A549 (cell line): ENCODE measurements at regions not wholly inside any gene's neighbourhood (a gene's known extent, or its start where the extent isn't known, plus 50 kb on each side); places are given as distances from the start of the nearest gene placed in this dataset.
"Not testable (repeated sequence)": the region's sequence is repeated elsewhere in the genome, so short reads cannot be mapped to it uniquely, and the experiment has no call there.

Experiments used
- ATAC-seq, 2 experiments: fragments of 200-7000 bp in 1 of 2; fragments of >200 bp in 1 of 2; cut with Nextera tagmentation in 1 of 2; cut with Tn5 transposase in 1 of 2; 3 replicates each; pipeline versions ENCODE4 v1.8.0 to v1.9.1; 2018 to 2020; ENCODE audit warnings: mild to moderate bottlenecking in 1 of 2, moderate library complexity in 1 of 2
- CTCF ChIA-PET: fragments of 300-600 bp; sonication (Branson Sonifier 250); formaldehyde crosslinking; extraction: SDS; loops from one replicate; lab custom pipeline; 2021; ENCODE audit warnings: antibody characterized with exemption, inconsistent platforms; lab: Yijun Ruan, JAX
- POLR2A ChIA-PET: fragments of 350-600 bp; formaldehyde crosslinking; extraction: SDS; loops from one replicate; lab custom pipeline; 2021; ENCODE audit warnings: antibody characterized with exemption, inconsistent platforms; lab: Yijun Ruan, JAX
- DNase-seq, 2 experiments: peaks; one replicate each; pipeline versions ENCODE4 v3.0.0 to v3.0.0-alpha.2; 2011 to 2016; ENCODE audit warnings: low read depth in 1 of 2, low spot score in 1 of 2
- FAIRE-seq: peaks from 2 replicates; lab custom pipeline; 2011; peaks lifted over from hg19 to GRCh38; lab: Jason Lieb, UNC
- H3K27ac ChIP-seq, 2 experiments: fragments of >200 bp; sonication (Bioruptor Twin); formaldehyde crosslinking; 3 replicates each; pipeline ENCODE4 v1.5.1; 2016 to 2017
- H3K4me1 ChIP-seq: fragments of >200 bp; sonication (Bioruptor Twin); formaldehyde crosslinking; 3 replicates; pipeline ENCODE4 v1.6.1; 2016
- H3K4me2 ChIP-seq: fragments of >200 bp; sonication (Bioruptor Twin); formaldehyde crosslinking; 3 replicates; pipeline ENCODE4 v1.6.1; 2016
- H3K4me3 ChIP-seq: fragments of >200 bp; sonication (Bioruptor Twin); formaldehyde crosslinking; 3 replicates; pipeline ENCODE4 v1.5.1; 2016
- H3K9me3 ChIP-seq: fragments of >200 bp; sonication (Bioruptor Twin); formaldehyde crosslinking; 3 replicates; pipeline ENCODE4 v1.6.1; 2016
- CBX8 ChIP-seq: fragments of 200-600 bp; sonication (generic); IDR thresholded peaks from 2 replicates; pipeline ENCODE4 v1.6.1; 2016
- CHD2 ChIP-seq: fragments of 150-350 bp; IDR thresholded peaks from 2 replicates; pipeline ENCODE4 v1.6.1; 2014; ENCODE audit warnings: low read length; ENCODE audit not compliant: partially characterized antibody
- CHD4 ChIP-seq: fragments of 200-600 bp; sonication (generic); IDR thresholded peaks from 2 replicates; pipeline ENCODE4 v1.6.1; 2016; ENCODE audit warnings: antibody characterized with exemption, mild to moderate bottlenecking, borderline replicate concordance
- ESRRA ChIP-seq: fragments of 150-350 bp; IDR thresholded peaks from 2 replicates; pipeline ENCODE4 v1.6.1; 2014; ENCODE audit warnings: mild to moderate bottlenecking, low read length, borderline replicate concordance
- FOSL2 ChIP-seq, 2 experiments: fragments of 450-650 bp in 1 of 2; fragments of >200 bp in 1 of 2; sonication (Bioruptor Twin) in 1 of 2; formaldehyde crosslinking; IDR thresholded peaks; 2 replicates each; pipeline versions ENCODE4 v1.5.0 to v1.6.1; 2016 to 2020; ENCODE audit warnings: mild to moderate bottlenecking in 1 of 2, moderate library complexity in 1 of 2
- HOXA7 ChIP-seq: fragments of 250-450 bp; sonication (Bioruptor Pico); IDR thresholded peaks from 2 replicates; pipeline ENCODE4 v1.5.0; 2020; ENCODE audit warnings: mild to moderate bottlenecking, moderate library complexity
- HOXB5 ChIP-seq: fragments of 250-450 bp; sonication (Bioruptor Pico); IDR thresholded peaks from 2 replicates; pipeline ENCODE4 v1.5.0; 2020; ENCODE audit warnings: mild to moderate bottlenecking, moderate library complexity
- KDM1A ChIP-seq: fragments of 200-600 bp; sonication (generic); IDR thresholded peaks from 2 replicates; pipeline ENCODE4 v1.6.1; 2016; ENCODE audit warnings: low read depth, mild to moderate bottlenecking
- NPAS2 ChIP-seq: fragments of 250-450 bp; sonication (Bioruptor Pico); IDR thresholded peaks from 2 replicates; pipeline ENCODE4 v1.8.0; 2022; ENCODE audit warnings: mild to moderate bottlenecking, moderate library complexity, borderline replicate concordance
- RNF2 ChIP-seq: fragments of 200-600 bp; sonication (generic); IDR thresholded peaks from 2 replicates; pipeline ENCODE4 v1.6.1; 2016; ENCODE audit warnings: low read depth, mild to moderate bottlenecking, antibody characterized with exemption, moderate library complexity, borderline replicate concordance
- SMC3 ChIP-seq: fragments of >200 bp; sonication (Bioruptor Twin); formaldehyde crosslinking; IDR thresholded peaks from 3 replicates; pipeline ENCODE4 v1.6.1; 2018; ENCODE audit warnings: inconsistent platforms
- SREBF2 ChIP-seq: fragments of 450-650 bp; IDR thresholded peaks from 2 replicates; pipeline ENCODE4 v1.6.1; 2014; ENCODE audit warnings: mild to moderate bottlenecking, moderate library complexity
- WGBS: methylation state at CpG from one replicate; pipeline ENCODE4 v1.1.6; 2017; ENCODE audit errors: missing lambda C conversion rate; 5-methylcytosine and 5-hydroxymethylcytosine counted together
- TF ChIP-seq, protein P1 (sequence below): fragments of 200-600 bp; sonication (generic); IDR thresholded peaks from 2 replicates; pipeline ENCODE4 v1.6.1; 2016; ENCODE audit warnings: antibody characterized with exemption, mild to moderate bottlenecking, moderate library complexity
- TF ChIP-seq, protein P2 (sequence below): fragments of 450-650 bp; IDR thresholded peaks from 2 replicates; pipeline ENCODE4 v1.6.1; 2014; ENCODE audit warnings: antibody characterized with exemption
- TF ChIP-seq, protein P3 (sequence below): IDR thresholded peaks from 2 replicates; pipeline ENCODE4 v1.6.1; 2012; ENCODE audit warnings: low read depth, borderline replicate concordance
- TF ChIP-seq, protein P4 (sequence below): fragments of 250-450 bp; sonication (Bioruptor Pico); IDR thresholded peaks from 2 replicates; pipeline ENCODE4 v1.5.0; 2020; ENCODE audit warnings: low read depth, mild to moderate bottlenecking, moderate library complexity

DNA sequence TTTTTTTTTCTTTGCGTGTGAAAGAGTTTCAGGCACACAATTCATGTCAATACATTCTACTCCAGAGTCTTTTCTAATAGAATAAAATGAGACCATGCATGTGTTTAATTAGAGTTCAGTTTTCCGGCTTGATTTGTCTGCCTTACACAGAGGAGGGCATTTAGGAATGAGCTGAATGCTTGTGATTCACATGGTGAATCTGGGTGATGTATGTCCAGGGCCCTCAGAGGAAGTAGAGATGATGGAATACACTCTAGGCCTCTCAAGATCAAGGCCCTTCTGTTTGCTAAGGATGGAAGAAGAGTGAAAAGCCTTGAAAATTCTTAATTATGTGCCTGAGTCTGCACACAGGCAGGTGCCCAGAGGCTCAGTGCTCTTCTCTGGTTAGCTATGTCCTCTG lies 71.0 kb upstream of the CYRIA start:
- ChIA-PET POLR2A (no interaction called here), CTCF (interaction anchor here (3.7 kb wide), 1 partner anchor 21 kb away, joined by 15 read pairs; no protein-coding TSS in a partner anchor)
- H3K9me3 ChIP-seq: no peaks in the 10 kb centered on the region
- no peak for DNase-seq
- H3K4me1 ChIP-seq: no peaks in the 10 kb centered on the region
- H3K4me2 ChIP-seq: no peak overlapping the region
- no peak for ATAC-seq
- WGBS: 51% methylated on average over 2 of the region's 2 CpGs
- H3K27ac ChIP-seq: no peak overlapping the region
- H3K4me3 ChIP-seq: no peak overlapping the region
- no peak for FAIRE-seq
- no peak for TF ChIP-seq SREBF2
- TF ChIP-seq, all 56 proteins: peak for 0

DNA sequence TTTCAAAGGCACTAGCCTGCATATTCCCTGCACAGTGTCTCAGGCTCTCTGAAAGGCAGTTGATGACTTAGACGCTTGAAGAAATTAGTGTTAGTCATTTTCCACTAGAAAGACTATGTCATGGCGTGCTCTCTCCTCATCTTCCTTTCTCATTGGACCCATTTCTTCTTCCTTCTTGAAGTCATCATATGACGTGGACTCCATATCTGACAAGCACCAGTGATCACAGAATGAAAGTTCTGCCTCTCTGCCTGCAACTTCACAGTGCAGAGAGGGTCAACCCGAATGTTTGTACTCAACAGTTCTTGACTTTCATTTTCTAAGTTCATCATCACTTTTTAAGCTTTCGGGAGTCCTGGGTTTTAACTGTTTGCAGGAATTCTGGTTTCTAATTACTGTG lies 63.7 kb upstream of the CYRIA start:
- TF ChIP-seq HOXB5 (no peak), SMC3 (no peak), FOSL2 (IDR thresholded peaks at IDR 0.05) (no peak), FOSL2 (CRISPR knock-in tag; IDR thresholded peaks at IDR 0.05) (no peak), CHD2 (no peak), CHD4 (no peak), ESRRA (no peak), HOXA7 (CRISPR knock-in tag) (no peak), RNF2 (no peak)
- TF ChIP-seq, protein P1, sequence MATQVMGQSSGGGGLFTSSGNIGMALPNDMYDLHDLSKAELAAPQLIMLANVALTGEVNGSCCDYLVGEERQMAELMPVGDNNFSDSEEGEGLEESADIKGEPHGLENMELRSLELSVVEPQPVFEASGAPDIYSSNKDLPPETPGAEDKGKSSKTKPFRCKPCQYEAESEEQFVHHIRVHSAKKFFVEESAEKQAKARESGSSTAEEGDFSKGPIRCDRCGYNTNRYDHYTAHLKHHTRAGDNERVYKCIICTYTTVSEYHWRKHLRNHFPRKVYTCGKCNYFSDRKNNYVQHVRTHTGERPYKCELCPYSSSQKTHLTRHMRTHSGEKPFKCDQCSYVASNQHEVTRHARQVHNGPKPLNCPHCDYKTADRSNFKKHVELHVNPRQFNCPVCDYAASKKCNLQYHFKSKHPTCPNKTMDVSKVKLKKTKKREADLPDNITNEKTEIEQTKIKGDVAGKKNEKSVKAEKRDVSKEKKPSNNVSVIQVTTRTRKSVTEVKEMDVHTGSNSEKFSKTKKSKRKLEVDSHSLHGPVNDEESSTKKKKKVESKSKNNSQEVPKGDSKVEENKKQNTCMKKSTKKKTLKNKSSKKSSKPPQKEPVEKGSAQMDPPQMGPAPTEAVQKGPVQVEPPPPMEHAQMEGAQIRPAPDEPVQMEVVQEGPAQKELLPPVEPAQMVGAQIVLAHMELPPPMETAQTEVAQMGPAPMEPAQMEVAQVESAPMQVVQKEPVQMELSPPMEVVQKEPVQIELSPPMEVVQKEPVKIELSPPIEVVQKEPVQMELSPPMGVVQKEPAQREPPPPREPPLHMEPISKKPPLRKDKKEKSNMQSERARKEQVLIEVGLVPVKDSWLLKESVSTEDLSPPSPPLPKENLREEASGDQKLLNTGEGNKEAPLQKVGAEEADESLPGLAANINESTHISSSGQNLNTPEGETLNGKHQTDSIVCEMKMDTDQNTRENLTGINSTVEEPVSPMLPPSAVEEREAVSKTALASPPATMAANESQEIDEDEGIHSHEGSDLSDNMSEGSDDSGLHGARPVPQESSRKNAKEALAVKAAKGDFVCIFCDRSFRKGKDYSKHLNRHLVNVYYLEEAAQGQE: no peak
- TF ChIP-seq, protein P2, sequence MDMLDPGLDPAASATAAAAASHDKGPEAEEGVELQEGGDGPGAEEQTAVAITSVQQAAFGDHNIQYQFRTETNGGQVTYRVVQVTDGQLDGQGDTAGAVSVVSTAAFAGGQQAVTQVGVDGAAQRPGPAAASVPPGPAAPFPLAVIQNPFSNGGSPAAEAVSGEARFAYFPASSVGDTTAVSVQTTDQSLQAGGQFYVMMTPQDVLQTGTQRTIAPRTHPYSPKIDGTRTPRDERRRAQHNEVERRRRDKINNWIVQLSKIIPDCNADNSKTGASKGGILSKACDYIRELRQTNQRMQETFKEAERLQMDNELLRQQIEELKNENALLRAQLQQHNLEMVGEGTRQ: no peak
- TF ChIP-seq, protein P3, sequence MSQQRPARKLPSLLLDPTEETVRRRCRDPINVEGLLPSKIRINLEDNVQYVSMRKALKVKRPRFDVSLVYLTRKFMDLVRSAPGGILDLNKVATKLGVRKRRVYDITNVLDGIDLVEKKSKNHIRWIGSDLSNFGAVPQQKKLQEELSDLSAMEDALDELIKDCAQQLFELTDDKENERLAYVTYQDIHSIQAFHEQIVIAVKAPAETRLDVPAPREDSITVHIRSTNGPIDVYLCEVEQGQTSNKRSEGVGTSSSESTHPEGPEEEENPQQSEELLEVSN: no peak
- no peak overlapping the region for H3K4me2 ChIP-seq
- 4% methylated on average over 5 of the region's 5 CpGs for WGBS
- no peak overlapping the region for H3K4me3 ChIP-seq
- no peaks in the 10 kb centered on the region for H3K9me3 ChIP-seq
- CTCF ChIA-PET: no interaction called here
- DNase-seq (no peak), FAIRE-seq (no peak), ATAC-seq (no peak)
- no peak overlapping the region for H3K27ac ChIP-seq
- H3K4me1 ChIP-seq: no peaks in the 10 kb centered on the region
- POLR2A ChIA-PET: no interaction called here

DNA sequence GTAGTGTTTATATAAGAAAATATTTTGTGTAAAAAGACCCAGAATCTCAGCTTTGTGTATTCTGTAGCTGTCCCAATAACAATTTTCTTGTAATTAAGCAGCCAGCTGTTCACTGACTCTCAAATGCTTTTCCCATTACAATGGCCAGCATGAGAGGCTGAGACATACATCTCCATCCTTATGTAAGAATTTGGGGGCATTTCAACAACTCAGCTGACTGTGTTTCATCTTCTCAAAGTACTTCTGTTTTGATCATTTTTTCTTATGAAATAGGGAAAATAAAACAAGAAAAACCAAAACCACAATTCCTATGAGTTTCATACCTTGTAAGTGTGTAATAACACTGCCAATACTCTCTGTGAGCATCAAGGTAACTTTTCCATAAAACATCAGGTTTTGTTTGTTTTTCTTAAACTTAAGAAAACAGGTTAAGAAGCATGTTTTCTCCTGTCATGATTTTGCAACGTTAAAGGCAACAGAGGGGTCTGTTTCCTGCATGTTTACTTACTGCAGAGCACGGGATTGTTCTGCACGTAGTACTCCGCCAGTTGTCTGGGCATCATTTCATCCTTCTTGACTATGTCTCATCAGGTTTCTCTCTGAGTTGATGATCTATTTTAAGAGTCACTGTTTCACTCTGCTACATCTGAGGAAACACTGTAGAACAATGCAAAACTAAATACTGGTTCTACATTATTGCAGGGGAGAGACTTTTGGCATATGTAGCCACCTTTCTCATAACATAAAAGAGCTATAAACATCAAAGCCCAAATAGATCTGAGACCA lies 62.9 kb upstream of the CYRIA start:
- TF ChIP-seq, protein P4, sequence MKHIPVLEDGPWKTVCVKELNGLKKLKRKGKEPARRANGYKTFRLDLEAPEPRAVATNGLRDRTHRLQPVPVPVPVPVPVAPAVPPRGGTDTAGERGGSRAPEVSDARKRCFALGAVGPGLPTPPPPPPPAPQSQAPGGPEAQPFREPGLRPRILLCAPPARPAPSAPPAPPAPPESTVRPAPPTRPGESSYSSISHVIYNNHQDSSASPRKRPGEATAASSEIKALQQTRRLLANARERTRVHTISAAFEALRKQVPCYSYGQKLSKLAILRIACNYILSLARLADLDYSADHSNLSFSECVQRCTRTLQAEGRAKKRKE: no peak
- TF ChIP-seq NPAS2 (no peak), CBX8 (no peak), KDM1A (no peak)
- TF ChIP-seq, all 56 proteins: peak for 0
- 17% methylated on average over 4 of the region's 4 CpGs for WGBS
- Histone ChIP-seq H3K4me2 (no peak overlapping the region), H3K4me1 (no peaks in the 10 kb centered on the region), H3K9me3 (no peaks in the 10 kb centered on the region), H3K4me3 (no peak overlapping the region), H3K27ac (no peak overlapping the region)
- FAIRE-seq (no peak), ATAC-seq (no peak), DNase-seq (no peak)
- POLR2A ChIA-PET: no interaction called here
- CTCF ChIA-PET: no interaction called here

DNA sequence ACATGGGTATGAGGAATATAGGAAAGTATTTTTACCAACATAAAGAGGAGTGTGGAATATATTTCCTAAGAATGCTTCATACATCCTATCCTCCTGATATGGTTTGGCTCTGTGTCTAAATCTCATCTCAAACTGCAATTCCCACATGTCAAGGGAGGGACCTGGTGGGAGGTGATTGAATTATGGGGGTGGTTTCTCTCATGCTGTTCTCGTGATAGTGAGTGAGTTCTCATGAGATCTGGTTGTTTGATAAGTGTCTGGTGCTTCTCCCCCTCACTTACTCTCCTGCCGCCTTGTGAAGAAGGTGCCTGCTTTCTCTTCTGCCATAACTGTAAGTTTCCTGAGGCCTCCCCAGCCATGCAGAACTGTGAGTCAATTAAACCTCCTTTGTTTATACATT lies 62.2 kb upstream of the CYRIA start:
- FAIRE-seq, H3K4me3 ChIP-seq, POLR2A ChIA-PET, H3K4me1 ChIP-seq, ATAC-seq, H3K27ac ChIP-seq, H3K4me2 ChIP-seq, CTCF ChIA-PET, H3K9me3 ChIP-seq, DNase-seq: not testable (repeated sequence)
- 45% methylated on average over 2 of the region's 2 CpGs for WGBS
